ENCODE measurements at regions not wholly inside any gene's neighbourhood (a gene's known extent, or its start where the extent isn't known, plus 50 kb on each side); places are given as distances from the start of the nearest gene placed in this dataset.

DNA sequence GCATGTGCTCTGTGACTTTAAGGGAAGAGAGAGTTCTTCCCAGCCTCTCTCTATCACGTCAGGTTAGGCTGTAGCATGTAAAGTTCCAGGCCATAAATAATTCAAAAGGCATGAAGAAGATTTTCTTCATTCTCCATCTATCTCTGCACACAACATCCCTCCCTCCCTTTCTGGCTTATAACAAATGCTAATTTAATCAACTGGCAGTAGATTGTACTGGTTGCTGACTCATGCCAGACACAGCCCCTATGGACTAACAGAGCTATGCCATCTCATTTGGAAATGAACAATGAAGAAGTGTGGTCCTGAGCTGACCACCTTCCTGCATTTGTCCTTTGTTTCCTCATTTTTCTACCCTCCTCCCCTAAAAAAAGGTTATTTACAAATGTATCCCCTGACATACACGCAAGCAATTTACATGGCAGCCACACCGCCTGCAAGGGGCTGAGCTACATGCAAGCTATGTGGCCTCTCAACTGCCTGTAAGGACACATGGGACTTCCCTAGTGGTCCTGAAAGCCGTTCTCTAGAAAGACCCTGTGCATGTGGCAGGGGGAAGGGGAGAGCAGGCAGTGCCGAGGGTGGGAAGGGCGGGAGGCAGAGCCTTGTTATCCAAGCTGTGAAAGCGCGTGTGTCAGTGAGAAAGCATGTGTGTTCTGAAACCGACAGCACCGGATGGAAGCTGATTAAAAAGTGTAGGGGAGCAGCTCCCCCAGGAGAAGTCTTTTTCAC is 90.9 kb upstream of the KLF7 start:
- DNase-seq, result peak in 11 of 58 donors; percentile 6 to 39 (median 15)

GRCh38 chr2:207257251-207258250 is 91.8 kb upstream of the KLF7 start:
- DNase-seq, result peak in 1 of 58 donors; percentile 12

GRCh38 chr2:207258263-207258991 is 92.7 kb upstream of the KLF7 start:
- DNase-seq, result peak in 29 of 58 donors; percentile 11 to 67 (median 39)

DNA sequence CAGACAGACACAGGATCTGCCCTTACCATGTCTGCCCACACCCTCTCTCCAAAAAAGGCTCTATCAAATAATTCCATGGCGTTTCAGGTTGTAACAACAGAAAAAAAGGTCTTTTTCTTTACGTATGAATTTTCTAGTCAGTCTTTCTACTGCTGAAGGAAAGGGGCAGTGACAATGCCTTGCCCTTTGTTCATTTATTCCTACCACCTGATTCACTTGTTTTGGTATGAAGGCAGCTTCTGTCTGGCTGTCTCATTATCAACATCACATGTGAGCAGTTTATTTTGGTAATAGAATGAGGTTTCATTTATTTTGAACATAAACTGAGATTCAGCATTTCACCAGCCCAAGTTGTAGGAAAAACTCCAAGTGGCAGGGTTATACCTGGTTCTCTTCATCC is 94.3 kb upstream of the KLF7 start:
- no peak for DNase-seq

GRCh38 chr2:207260947-207261346 is 95.2 kb upstream of the KLF7 start:
- DNase-seq, result no peak

DNA sequence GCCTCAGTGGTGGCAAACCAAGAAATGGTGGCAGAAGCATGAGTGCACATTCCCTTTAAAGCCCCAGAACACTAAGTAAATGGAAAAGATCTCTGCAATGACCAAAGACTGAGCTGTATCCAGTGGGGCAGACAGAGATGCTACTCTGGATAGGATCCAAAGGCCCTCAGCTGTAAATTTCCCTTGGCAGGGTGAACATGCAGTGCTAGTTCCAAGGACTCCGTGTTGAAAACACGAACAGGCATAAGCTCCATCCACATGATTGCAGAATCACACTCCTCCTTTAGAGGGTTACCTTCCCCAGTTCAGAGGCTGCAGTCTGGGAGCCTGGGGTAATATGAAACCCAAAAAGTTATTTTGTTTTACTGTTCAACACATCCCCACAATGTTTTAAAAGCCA is 98.6 kb upstream of the KLF7 start:
- DNase-seq, result no peak

DNA sequence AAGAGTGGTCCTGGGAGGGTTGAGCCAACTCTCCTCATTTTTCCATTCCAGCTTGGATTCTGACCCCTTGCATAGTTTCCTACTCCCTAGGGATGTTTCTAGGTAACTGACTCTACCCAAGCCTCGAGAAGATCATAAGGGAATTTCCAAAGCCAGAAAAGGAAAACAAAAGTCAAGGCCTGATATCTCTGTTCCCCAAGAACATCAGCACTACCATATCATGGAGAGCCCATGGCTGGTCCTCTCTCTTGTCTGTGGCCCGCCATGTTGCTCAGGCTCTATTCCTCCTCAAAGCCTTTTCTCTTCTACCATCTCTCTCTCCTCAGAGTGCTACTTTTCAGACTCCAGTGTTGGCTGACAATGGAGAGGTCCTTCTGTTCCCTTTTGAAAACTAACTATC is 99.6 kb upstream of the KLF7 start:
- no peak for DNase-seq

GRCh38 chr2:207265869-207266268 is 100.1 kb upstream of the KLF7 start:
- DNase-seq, result no peak

GRCh38 chr2:207266648-207267047 is 100.9 kb upstream of the KLF7 start:
- DNase-seq, result no peak

DNA sequence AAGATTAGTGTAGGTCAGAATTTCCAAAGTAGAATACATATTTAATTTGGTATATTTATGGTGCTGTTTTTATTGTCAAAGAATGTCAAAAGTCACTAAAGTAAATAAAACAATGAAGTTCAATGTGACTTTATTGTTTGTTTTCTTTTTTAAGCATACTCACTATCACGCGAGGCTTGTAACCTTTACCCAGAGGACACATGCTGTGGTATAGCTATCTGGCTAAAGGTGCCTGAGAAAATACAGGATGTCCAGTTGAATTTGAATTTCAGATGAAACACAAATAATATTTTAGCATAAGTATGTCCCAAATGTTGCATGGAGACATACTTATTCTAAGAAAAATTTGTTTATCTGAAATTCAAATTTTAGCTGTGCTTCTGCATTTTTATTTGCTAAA is 103.3 kb upstream of the KLF7 start:
- DNase-seq, result no peak

- no peak for DNase-seq
These were observed 108.9 kb upstream of the KLF7 start for GRCh38 chr2:207274530-207275189.

- no peak for DNase-seq
These were observed 110.0 kb upstream of the KLF7 start for GRCh38 chr2:207275779-207276178.

DNA sequence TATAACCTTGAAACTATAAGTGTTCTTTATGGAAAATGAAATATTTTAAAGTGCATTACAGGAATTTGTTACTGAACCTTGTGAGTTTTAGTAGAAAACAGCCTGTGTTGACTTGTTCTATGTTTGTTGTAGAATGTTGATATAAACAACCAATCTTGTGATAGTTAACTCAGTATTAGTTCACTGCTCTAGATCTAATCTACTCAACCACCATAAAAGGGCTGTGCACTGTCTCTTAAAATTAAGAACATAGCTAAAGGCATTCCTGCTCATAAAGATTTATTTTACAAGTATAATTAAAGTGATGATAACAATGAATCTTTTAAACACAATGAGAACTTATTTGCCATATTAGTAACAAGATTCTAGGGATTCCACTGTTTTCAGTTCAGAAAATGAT is 110.5 kb upstream of the KLF7 start:
- DNase-seq, result no peak

- DNase-seq, result no peak
These were observed 111.1 kb upstream of the KLF7 start for GRCh38 chr2:207276858-207277257.

DNA sequence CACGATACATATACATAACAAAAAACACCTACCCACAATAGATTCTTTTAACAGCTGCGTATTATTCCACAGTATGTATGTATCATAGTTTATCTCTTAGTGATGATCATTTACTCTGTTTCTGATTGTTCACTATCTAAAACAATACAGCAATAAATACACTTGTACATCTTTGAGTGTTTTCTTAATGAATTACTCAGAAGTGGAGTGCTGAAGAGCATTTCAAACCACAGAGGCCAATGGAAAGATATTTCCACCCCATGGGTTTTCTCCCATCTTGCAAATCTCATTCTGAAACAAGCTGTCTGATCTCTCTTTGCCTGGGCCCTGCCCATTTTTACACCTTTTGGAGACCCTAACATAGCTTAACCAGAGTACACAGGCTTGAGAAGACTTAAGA is 113.8 kb upstream of the KLF7 start:
- no peak for DNase-seq

GRCh38 chr2:207281436-207281835 is 115.7 kb upstream of the KLF7 start:
- no peak for DNase-seq

- DNase-seq, result peak in 1 of 58 donors; percentile 24
These were observed 117.2 kb upstream of the KLF7 start for GRCh38 chr2:207282916-207283315.

DNA sequence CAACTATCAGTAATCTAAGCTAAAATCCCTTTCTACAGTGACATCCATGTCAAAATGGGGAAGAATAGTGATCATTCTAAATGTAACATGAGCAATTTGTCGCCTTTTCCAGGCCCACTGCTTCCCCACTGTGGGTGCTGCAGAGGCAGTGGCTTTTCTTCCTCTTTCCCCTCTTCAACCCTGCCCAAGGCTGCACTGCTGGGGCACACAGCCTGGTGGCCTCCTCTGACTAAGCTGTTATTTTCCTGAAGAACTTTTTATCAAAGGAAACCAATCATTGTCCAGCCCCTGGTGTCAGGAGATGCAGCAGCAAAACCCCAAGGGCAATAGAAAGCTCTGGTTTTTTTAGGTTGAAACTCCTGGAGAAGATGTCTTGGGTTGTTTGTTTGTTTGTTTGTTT is 117.6 kb upstream of the KLF7 start:
- peak in 11 of 58 donors; percentile 3 to 21 (median 7) for DNase-seq

- DNase-seq, result no peak
These were observed 119.1 kb upstream of the KLF7 start for GRCh38 chr2:207284556-207285472.

GRCh38 chr2:207285473-207285815 is 119.7 kb upstream of the KLF7 start:
- no peak for DNase-seq

Data from anterior cingulate cortex (tissue), 58 donors.